Natural killer cell (primary cell): ENCODE measurements at regions not wholly inside any gene's neighbourhood (a gene's known extent, or its start where the extent isn't known, plus 50 kb on each side); places are given as distances from the start of the nearest gene placed in this dataset.

ENCODE experiments used
- ATAC-seq, 3 donors: fragments of 150-1000 bp in 2 of 3; fragments of 200-7000 bp in 1 of 3; cut with Tn5 transposase; 1 replicate in 1 of 3; 2 replicates in 2 of 3; pipeline ENCODE4 v1.10.0; 2021; ENCODE audit warnings: mild to moderate bottlenecking in 2 of 3, moderate library complexity in 2 of 3
- DNase-seq, 2 donors: peaks; one replicate each; pipeline versions ENCODE4 v3.0.0 to v3.0.0-alpha.2; 2013 to 2021; ENCODE audit warnings: mixed read lengths in 1 of 2
- H3K27ac ChIP-seq: one replicate; pipeline ENCODE4 v1.5.1; 2013; ENCODE audit warnings: mild to moderate bottlenecking, low read length
- H3K27me3 ChIP-seq: one replicate; pipeline ENCODE4 v1.6.1; 2013; ENCODE audit warnings: low read length; ENCODE audit not compliant: control insufficient read depth, insufficient read depth
- H3K36me3 ChIP-seq: one replicate; pipeline ENCODE4 v1.6.1; 2013; ENCODE audit warnings: low read length; ENCODE audit not compliant: control insufficient read depth, insufficient read depth
- H3K4me1 ChIP-seq: one replicate; pipeline ENCODE4 v1.6.1; 2013; ENCODE audit warnings: low read length; ENCODE audit not compliant: control insufficient read depth, insufficient read depth
- H3K4me3 ChIP-seq: one replicate; pipeline ENCODE4 v1.5.1; 2013; ENCODE audit warnings: low read length
- H3K9me3 ChIP-seq: one replicate; pipeline ENCODE4 v1.6.1; 2013; ENCODE audit warnings: low read length; ENCODE audit not compliant: control insufficient read depth, insufficient read depth
- H3K27ac Mint-ChIP-seq, 2 donors: one replicate each; pipeline ENCODE4 v1.8.0; 2022; ENCODE audit warnings: mild to moderate bottlenecking in 2 of 2, mixed read lengths in 2 of 2, moderate library complexity in 1 of 2
- H3K27me3 Mint-ChIP-seq, 2 donors: one replicate each; pipeline ENCODE4 v1.8.0; 2022; ENCODE audit warnings: low read depth in 2 of 2, mixed read lengths in 2 of 2
- H3K36me3 Mint-ChIP-seq: one replicate; pipeline ENCODE4 v1.8.0; 2022; ENCODE audit warnings: mixed read lengths
- H3K4me1 Mint-ChIP-seq, 2 donors: one replicate each; pipeline ENCODE4 v1.8.0; 2022; ENCODE audit warnings: mixed read lengths in 2 of 2
- H3K4me3 Mint-ChIP-seq: one replicate; pipeline ENCODE4 v1.8.0; 2022; ENCODE audit warnings: mild to moderate bottlenecking, moderate library complexity, mixed read lengths
- H3K9me3 Mint-ChIP-seq, 2 donors: one replicate each; pipeline ENCODE4 v1.8.0; 2022; ENCODE audit warnings: mixed read lengths in 2 of 2
- CTCF ChIP-seq: fragments of 200-600 bp; IDR thresholded peaks from one replicate; pipeline ENCODE4 v1.8.0; 2022; ENCODE audit warnings: antibody characterized with exemption
- WGBS: methylation state at CpG from one replicate; pipeline ENCODE4 v1.1.7; 2013; ENCODE audit warnings: missing lambda C conversion rate; ENCODE audit not compliant: insufficient coverage; 5-methylcytosine and 5-hydroxymethylcytosine counted together
- intact Hi-C: fragments of 100-400 bp; cut with micrococcal nuclease; formaldehyde crosslinking; loops from one replicate; pipeline ENCODE4 v1.14.2; 2022

- Mint-ChIP-seq H3K27me3 (no peaks in the 10 kb centered on the region), H3K4me1 (no peaks in the 10 kb centered on the region), H3K9me3 (no peaks in the 10 kb centered on the region), H3K36me3 (no peaks in the 10 kb centered on the region), H3K27ac (no peak overlapping the region), H3K4me3 (no peak overlapping the region)
- no peak overlapping the region for H3K27ac ChIP-seq
- peak; percentile 43 for TF ChIP-seq CTCF
- peak in 1 of 2 donors; percentile 28 for DNase-seq
- no peaks in the 10 kb centered on the region for H3K36me3 ChIP-seq
- H3K4me3 ChIP-seq, result no peak overlapping the region
- no peaks in the 10 kb centered on the region for H3K4me1 ChIP-seq
- intact Hi-C loops, result loop anchor here (5.0 kb wide), 1 partner anchor 1215 kb away; no protein-coding TSS in a partner anchor
- H3K9me3 ChIP-seq, result no peaks in the 10 kb centered on the region
- H3K27me3 ChIP-seq, result no peaks in the 10 kb centered on the region
- ATAC-seq, result peak in 1 of 3 donors; percentile 45
- 58% methylated on average over 5 of the region's 5 CpGs for whole genome bisulfite sequencing
These were observed 499.2 kb downstream of the OMA1 start for GRCh38 chr1:58047265-58047858.

DNA sequence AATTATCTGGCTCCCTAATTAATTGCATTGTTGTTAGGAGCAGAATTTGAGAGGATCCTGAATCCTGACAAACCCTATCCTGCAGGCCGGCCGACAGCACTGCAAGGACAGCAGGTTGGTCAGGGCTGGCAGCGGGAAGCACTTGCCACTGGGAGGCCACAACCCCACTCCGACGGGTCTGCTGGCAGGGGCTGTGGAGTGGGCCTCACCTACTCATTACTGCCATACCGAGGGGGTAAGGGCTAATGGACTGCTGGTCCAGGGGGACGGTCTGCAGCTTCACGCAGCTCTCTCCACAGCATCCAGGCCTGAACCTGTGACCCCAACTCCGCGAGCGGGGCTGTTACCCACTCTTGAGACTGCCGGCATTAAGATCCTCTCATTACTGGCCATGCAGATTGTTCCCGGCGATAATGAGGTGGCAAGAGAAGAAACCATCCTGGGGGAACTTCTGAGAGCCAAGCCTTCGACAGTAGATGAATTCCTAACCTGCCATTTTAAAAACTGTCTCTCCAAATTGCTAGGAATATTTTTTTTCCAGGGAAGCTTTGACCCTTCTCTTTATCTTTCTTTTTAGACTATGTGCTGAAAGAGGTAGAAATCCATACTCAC lies 501.3 kb downstream of the OMA1 start:
- intact Hi-C loops, result loop anchor here (5.0 kb wide), 1 partner anchor 1213 kb away; no protein-coding TSS in a partner anchor
- H3K4me1 ChIP-seq, result no peaks in the 10 kb centered on the region
- Mint-ChIP-seq H3K4me1 (no peaks in the 10 kb centered on the region), H3K9me3 (no peaks in the 10 kb centered on the region), H3K27ac (no peak overlapping the region), H3K27me3 (peaks cover 3 to 11% of the 10 kb centered on the region in 2 donors), H3K4me3 (no peak overlapping the region), H3K36me3 (no peaks in the 10 kb centered on the region)
- H3K27ac ChIP-seq, result no peak overlapping the region
- no peaks in the 10 kb centered on the region for H3K27me3 ChIP-seq
- ATAC-seq (no peak), DNase-seq (no peak)
- H3K36me3 ChIP-seq, result no peaks in the 10 kb centered on the region
- 82% methylated on average over 15 of the region's 15 CpGs for WGBS
- no peak overlapping the region for H3K4me3 ChIP-seq
- no peaks in the 10 kb centered on the region for H3K9me3 ChIP-seq
- TF ChIP-seq CTCF, result no peak

DNA sequence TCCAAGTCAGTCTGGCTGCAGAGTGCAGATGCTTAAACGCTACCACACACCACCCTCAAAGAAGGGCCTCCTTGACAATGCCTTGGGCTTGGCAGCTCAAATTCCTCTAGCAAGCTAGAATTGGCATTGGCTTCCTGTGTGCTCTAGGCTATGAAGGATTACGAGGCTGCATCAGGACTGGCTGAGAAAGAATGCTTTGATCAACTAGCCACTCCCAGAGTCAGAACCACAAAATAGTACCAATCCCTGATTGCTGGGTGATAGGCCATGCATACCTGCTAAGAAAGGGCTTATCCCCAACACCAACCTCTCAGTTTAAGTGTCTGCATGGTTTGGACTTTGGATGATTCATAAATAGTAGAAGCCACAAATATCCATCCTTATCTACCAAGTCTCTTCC lies 504.9 kb downstream of the OMA1 start:
- Histone ChIP-seq H3K36me3 (no peaks in the 10 kb centered on the region), H3K27me3 (no peaks in the 10 kb centered on the region), H3K4me3 (no peak overlapping the region), H3K27ac (no peak overlapping the region), H3K9me3 (no peaks in the 10 kb centered on the region), H3K4me1 (no peaks in the 10 kb centered on the region)
- H3K27ac Mint-ChIP-seq, result no peak overlapping the region
- no peak for TF ChIP-seq CTCF
- H3K9me3 Mint-ChIP-seq, result no peaks in the 10 kb centered on the region
- H3K27me3 Mint-ChIP-seq, result peaks cover 5 to 23% of the 10 kb centered on the region in 2 donors
- ATAC-seq (no peak), DNase-seq (no peak)
- no peak overlapping the region for H3K4me3 Mint-ChIP-seq
- intact Hi-C loops, result no loop called here
- no peaks in the 10 kb centered on the region for H3K36me3 Mint-ChIP-seq
- H3K4me1 Mint-ChIP-seq, result no peaks in the 10 kb centered on the region
- WGBS, result 89% methylated on average over 2 of the region's 2 CpGs

DNA sequence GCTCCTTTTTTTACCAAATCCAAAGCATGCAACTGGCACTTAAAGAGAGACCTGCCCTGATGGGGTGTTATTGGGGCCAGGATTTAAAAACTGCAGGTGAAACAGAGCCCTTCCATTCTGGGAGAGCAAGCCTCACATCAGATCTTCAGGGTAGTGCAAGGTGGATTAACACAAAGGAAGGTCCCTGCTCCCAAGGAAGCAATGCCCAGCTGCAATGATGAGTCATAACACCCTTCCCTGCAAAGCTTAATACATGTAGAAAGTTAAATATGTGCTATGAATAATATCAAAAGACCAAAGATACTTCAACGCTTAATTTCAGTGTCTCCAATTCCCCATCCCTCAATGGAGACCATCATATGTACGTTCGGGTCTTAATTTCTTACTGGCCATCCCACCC lies 508.0 kb downstream of the OMA1 start:
- no peaks in the 10 kb centered on the region for H3K36me3 ChIP-seq
- Mint-ChIP-seq H3K36me3 (no peaks in the 10 kb centered on the region), H3K27me3 (peaks cover 8 to 36% of the 10 kb centered on the region in 2 donors), H3K9me3 (no peaks in the 10 kb centered on the region), H3K4me3 (no peak overlapping the region), H3K27ac (no peak overlapping the region), H3K4me1 (no peaks in the 10 kb centered on the region)
- H3K27me3 ChIP-seq, result no peaks in the 10 kb centered on the region
- H3K27ac ChIP-seq, result no peak overlapping the region
- TF ChIP-seq CTCF, result no peak
- H3K9me3 ChIP-seq, result no peaks in the 10 kb centered on the region
- DNase-seq (no peak), ATAC-seq (no peak)
- no peaks in the 10 kb centered on the region for H3K4me1 ChIP-seq
- intact Hi-C loops, result no loop called here
- WGBS, result 92% methylated on average over 3 of the region's 3 CpGs
- H3K4me3 ChIP-seq, result no peak overlapping the region
